ENCODE measurements at regions not wholly inside any gene's neighbourhood (a gene's known extent, or its start where the extent isn't known, plus 50 kb on each side); places are given as distances from the start of the nearest gene placed in this dataset.

GRCh38 chr10:4626919-4627318, 199.1 kb upstream of the AKR1E2 start:
- no peaks in the 10 kb centered on the region for H3K36me3 ChIP-seq (ENCODE audit: control insufficient read depth, insufficient read depth, low read length)
- no peak for ATAC-seq
- Mint-ChIP-seq H3K4me1 (no peaks in the 10 kb centered on the region), H3K36me3 (no peaks in the 10 kb centered on the region), H3K9me3 (peaks cover 0 to 2% of the 10 kb centered on the region in 2 donors), H3K27ac (no peak overlapping the region), H3K27me3 (ENCODE audit: low read depth in 2 of 2) (peaks cover 22 to 31% of the 10 kb centered on the region in 2 donors), H3K4me3 (no peak overlapping the region)
- intact Hi-C loops (cut with micrococcal nuclease) = no loop called here
- no peaks in the 10 kb centered on the region for H3K9me3 ChIP-seq (ENCODE audit: control insufficient read depth, insufficient read depth, low read length)
- DNase-seq = no peak
- no peak overlapping the region for H3K27ac ChIP-seq (ENCODE audit: low read length)
- no peaks in the 10 kb centered on the region for H3K4me1 ChIP-seq (ENCODE audit: control insufficient read depth, insufficient read depth, low read length)
- H3K27me3 ChIP-seq (ENCODE audit: control insufficient read depth, insufficient read depth, low read length) = no peaks in the 10 kb centered on the region
- WGBS (ENCODE audit: insufficient coverage) = 94% methylated on average over 3 of the region's 3 CpGs
- no peak for TF ChIP-seq CTCF (IDR thresholded peaks at IDR 0.05)
- no peak overlapping the region for H3K4me3 ChIP-seq (ENCODE audit: low read length)

GRCh38 chr10:4623757-4624420, 202.1 kb upstream of the AKR1E2 start:
- ATAC-seq (no peak), DNase-seq (no peak)
- no peaks in the 10 kb centered on the region for H3K4me1 ChIP-seq (ENCODE audit: control insufficient read depth, insufficient read depth, low read length)
- H3K36me3 ChIP-seq (ENCODE audit: control insufficient read depth, insufficient read depth, low read length) = no peaks in the 10 kb centered on the region
- H3K27me3 Mint-ChIP-seq (ENCODE audit: low read depth in 2 of 2) = peaks cover 21 to 32% of the 10 kb centered on the region in 2 donors
- H3K27me3 ChIP-seq (ENCODE audit: control insufficient read depth, insufficient read depth, low read length) = no peaks in the 10 kb centered on the region
- TF ChIP-seq CTCF (IDR thresholded peaks at IDR 0.05) = no peak
- no peaks in the 10 kb centered on the region for H3K36me3 Mint-ChIP-seq
- peaks cover 0 to 2% of the 10 kb centered on the region in 2 donors for H3K9me3 Mint-ChIP-seq
- H3K27ac Mint-ChIP-seq = no peak overlapping the region
- intact Hi-C loops (cut with micrococcal nuclease) = no loop called here
- no peak overlapping the region for H3K4me3 Mint-ChIP-seq
- no peak overlapping the region for H3K4me3 ChIP-seq (ENCODE audit: low read length)
- no CpG with 5 or more reads among the region's 1 CpG for WGBS (ENCODE audit: insufficient coverage)
- H3K4me1 Mint-ChIP-seq = no peaks in the 10 kb centered on the region
- H3K9me3 ChIP-seq (ENCODE audit: control insufficient read depth, insufficient read depth, low read length) = no peaks in the 10 kb centered on the region
- no peak overlapping the region for H3K27ac ChIP-seq (ENCODE audit: low read length)

DNA sequence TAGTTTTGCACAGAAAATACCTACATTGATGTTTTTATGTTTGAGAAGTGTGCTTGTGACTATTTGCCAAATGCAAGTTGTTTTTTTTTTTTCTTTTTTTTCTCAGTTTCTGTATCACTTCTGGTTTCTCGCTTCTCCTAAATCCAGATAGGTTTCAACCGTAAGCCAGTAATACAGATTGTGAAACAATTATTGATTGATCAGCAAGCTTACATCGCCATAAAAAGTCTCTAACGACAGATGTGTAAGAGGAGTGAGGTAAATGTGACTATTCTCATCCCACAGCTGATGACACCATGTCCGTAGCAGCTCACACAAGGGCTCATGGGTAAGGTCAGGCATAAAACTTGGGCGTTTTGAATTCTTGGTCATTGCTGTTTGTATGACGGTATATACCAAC, 202.8 kb upstream of the AKR1E2 start:
- no peak overlapping the region for H3K27ac Mint-ChIP-seq
- no peak overlapping the region for H3K4me3 Mint-ChIP-seq
- Histone ChIP-seq H3K27ac (ENCODE audit: low read length) (no peak overlapping the region), H3K9me3 (ENCODE audit: control insufficient read depth, insufficient read depth, low read length) (no peaks in the 10 kb centered on the region), H3K4me1 (ENCODE audit: control insufficient read depth, insufficient read depth, low read length) (no peaks in the 10 kb centered on the region), H3K4me3 (ENCODE audit: low read length) (no peak overlapping the region), H3K27me3 (ENCODE audit: control insufficient read depth, insufficient read depth, low read length) (no peaks in the 10 kb centered on the region), H3K36me3 (ENCODE audit: control insufficient read depth, insufficient read depth, low read length) (no peaks in the 10 kb centered on the region)
- WGBS (ENCODE audit: insufficient coverage) = 84% methylated on average over 7 of the region's 7 CpGs
- TF ChIP-seq CTCF (IDR thresholded peaks at IDR 0.05) = no peak
- ATAC-seq = no peak
- intact Hi-C loops (cut with micrococcal nuclease) = no loop called here
- H3K27me3 Mint-ChIP-seq (ENCODE audit: low read depth in 2 of 2) = peaks cover 21 to 32% of the 10 kb centered on the region in 2 donors
- no peaks in the 10 kb centered on the region for H3K4me1 Mint-ChIP-seq
- no peak for DNase-seq
- H3K36me3 Mint-ChIP-seq = no peaks in the 10 kb centered on the region
- peaks cover 0 to 2% of the 10 kb centered on the region in 2 donors for H3K9me3 Mint-ChIP-seq

- H3K4me3 ChIP-seq (ENCODE audit: low read length) = no peak overlapping the region
- Mint-ChIP-seq H3K9me3 (peaks cover 0 to 2% of the 10 kb centered on the region in 2 donors), H3K36me3 (no peaks in the 10 kb centered on the region), H3K4me1 (no peaks in the 10 kb centered on the region), H3K4me3 (no peak overlapping the region), H3K27me3 (ENCODE audit: low read depth in 2 of 2) (peaks cover 21 to 32% of the 10 kb centered on the region in 2 donors), H3K27ac (no peak overlapping the region)
- intact Hi-C loops (cut with micrococcal nuclease) = no loop called here
- no peak for DNase-seq
- no peaks in the 10 kb centered on the region for H3K4me1 ChIP-seq (ENCODE audit: control insufficient read depth, insufficient read depth, low read length)
- no peaks in the 10 kb centered on the region for H3K27me3 ChIP-seq (ENCODE audit: control insufficient read depth, insufficient read depth, low read length)
- no peaks in the 10 kb centered on the region for H3K36me3 ChIP-seq (ENCODE audit: control insufficient read depth, insufficient read depth, low read length)
- H3K9me3 ChIP-seq (ENCODE audit: control insufficient read depth, insufficient read depth, low read length) = no peaks in the 10 kb centered on the region
- ATAC-seq = no peak
- no peak overlapping the region for H3K27ac ChIP-seq (ENCODE audit: low read length)
- no peak for TF ChIP-seq CTCF (IDR thresholded peaks at IDR 0.05)
- 100% methylated on average over 2 of the region's 2 CpGs for whole genome bisulfite sequencing (ENCODE audit: insufficient coverage)
Measured at GRCh38 chr10:4622384-4622783, 203.6 kb upstream of the AKR1E2 start.

All from natural killer cell (primary cell).